Keratinocyte (primary cell): ENCODE measurements at regions not wholly inside any gene's neighbourhood (a gene's known extent, or its start where the extent isn't known, plus 50 kb on each side); places are given as distances from the start of the nearest gene placed in this dataset.

ENCODE experiments used
- DNase-seq: peaks from one replicate; pipeline ENCODE4 v3.0.0-alpha.2; 2011; ENCODE audit warnings: low read depth, missing footprints, low spot score
- FAIRE-seq: peaks from 2 replicates; lab custom pipeline; 2011; peaks lifted over from hg19 to GRCh38; lab: Jason Lieb, UNC
- H2AFZ ChIP-seq: 2 replicates; pipeline ENCODE4 v1.6.0; 2012; ENCODE audit warnings: low read length, control low read depth, inconsistent platforms; ENCODE audit not compliant: control insufficient read depth
- H3K27ac ChIP-seq: 2 replicates; pipeline ENCODE4 v1.5.1; 2011; ENCODE audit warnings: low read length; ENCODE audit not compliant: control insufficient read depth, insufficient read depth
- H3K27me3 ChIP-seq: 3 replicates; pipeline ENCODE4 v1.6.0; 2011; ENCODE audit warnings: low read length; ENCODE audit not compliant: control insufficient read depth, insufficient read depth; ENCODE audit errors: extremely low read depth
- H3K36me3 ChIP-seq, 2 experiments: 2 replicates in 1 of 2; 3 replicates in 1 of 2; pipeline ENCODE4 v1.5.1; 2011; ENCODE audit warnings: low read length in 2 of 2, mild to moderate bottlenecking in 1 of 2; ENCODE audit not compliant: control insufficient read depth in 2 of 2, insufficient read depth in 2 of 2; ENCODE audit errors: extremely low read depth in 1 of 2
- H3K4me1 ChIP-seq: 3 replicates; pipeline ENCODE4 v1.5.1; 2011; ENCODE audit warnings: low read length; ENCODE audit not compliant: control insufficient read depth, insufficient read depth; ENCODE audit errors: extremely low read depth
- H3K4me2 ChIP-seq: 3 replicates; pipeline ENCODE4 v1.6.0; 2011; ENCODE audit warnings: low read depth, low read length; ENCODE audit not compliant: control insufficient read depth, insufficient read depth; ENCODE audit errors: extremely low read depth
- H3K4me3 ChIP-seq, 3 experiments: fragments of 200-600 bp in 1 of 3; sonication (generic) in 1 of 3; 2 replicates in 2 of 3; 3 replicates in 1 of 3; pipeline ENCODE4 v1.5.1; 2011 to 2016; ENCODE audit warnings: low read length in 3 of 3, mild to moderate bottlenecking in 3 of 3, control low read depth in 2 of 3, inconsistent platforms in 1 of 3, low read depth in 1 of 3, mixed read lengths in 1 of 3, mixed run types in 1 of 3, moderate library complexity in 1 of 3; ENCODE audit not compliant: control insufficient read depth in 2 of 3, insufficient read depth in 2 of 3; ENCODE audit errors: extremely low read depth in 1 of 3
- H3K79me2 ChIP-seq: 2 replicates; pipeline ENCODE4 v1.6.0; 2012; ENCODE audit warnings: low read length; ENCODE audit not compliant: control insufficient read depth, insufficient read depth
- H3K9ac ChIP-seq: 3 replicates; pipeline ENCODE4 v1.6.0; 2011; ENCODE audit warnings: low read length; ENCODE audit not compliant: control insufficient read depth, insufficient read depth; ENCODE audit errors: extremely low read depth
- H3K9me1 ChIP-seq: 3 replicates; pipeline ENCODE4 v1.6.0; 2011; ENCODE audit warnings: low read length; ENCODE audit not compliant: control insufficient read depth, insufficient read depth; ENCODE audit errors: extremely low read depth
- H3K9me3 ChIP-seq: 2 replicates; pipeline ENCODE4 v1.5.1; 2012; ENCODE audit warnings: low read depth, low read length; ENCODE audit not compliant: control insufficient read depth
- H4K20me1 ChIP-seq: 3 replicates; pipeline ENCODE4 v1.6.0; 2011; ENCODE audit warnings: low read length; ENCODE audit not compliant: control insufficient read depth, insufficient read depth; ENCODE audit errors: extremely low read depth
- CTCF ChIP-seq, 3 experiments: IDR thresholded peaks in 1 of 3; conservative IDR thresholded peaks in 1 of 3; optimal IDR thresholded peaks in 1 of 3; 2 replicates in 2 of 3; 3 replicates in 1 of 3; pipeline versions ENCODE3 to v1.5.1; 2011; ENCODE audit warnings: low read length in 3 of 3, mild to moderate bottlenecking in 3 of 3, moderate library complexity in 2 of 3, control low read depth in 1 of 3, inconsistent platforms in 1 of 3; ENCODE audit not compliant: insufficient read depth in 2 of 3; ENCODE audit errors: extremely low read depth in 1 of 3
- EZH2 ChIP-seq: IDR thresholded peaks from one replicate; pipeline ENCODE4 v1.6.1; 2012; ENCODE audit warnings: inconsistent platforms, mild to moderate bottlenecking, low read length, moderate library complexity
- dilution Hi-C: fragments of 300-500 bp; cut with MboI; formaldehyde crosslinking; loops from one replicate; pipeline ENCODE4 v1.7.0; 2020; ENCODE audit warnings: low sequenced_read_pairs; ENCODE audit not compliant: extremely low pct_ligation_motif_present

GRCh38 chr2:228675646-228676045, 494.2 kb upstream of the SPHKAP start:
- FAIRE-seq: no peak
- no peaks in the 10 kb centered on the region for H3K79me2 ChIP-seq
- H3K4me1 ChIP-seq: no peaks in the 10 kb centered on the region
- H3K9ac ChIP-seq: no peak overlapping the region
- no peaks in the 10 kb centered on the region for H3K9me3 ChIP-seq
- dilution Hi-C loops: no loop called here
- no peak for DNase-seq
- H3K27me3 ChIP-seq: no peaks in the 10 kb centered on the region
- no peak overlapping the region for H3K4me3 ChIP-seq
- no peak overlapping the region for H3K4me2 ChIP-seq
- H2AFZ ChIP-seq: no peak overlapping the region
- no peaks in the 10 kb centered on the region for H4K20me1 ChIP-seq
- H3K36me3 ChIP-seq: no peaks in the 10 kb centered on the region
- no peaks in the 10 kb centered on the region for H3K9me1 ChIP-seq
- TF ChIP-seq EZH2 (no peak), CTCF (optimal IDR thresholded peaks at IDR 0.05 in 1 of 3, IDR thresholded peaks at IDR 0.05 in 1 of 3, conservative IDR thresholded peaks at IDR 0.05 in 1 of 3; ENCODE audit: extremely low read depth in 1 of 3, insufficient read depth in 2 of 3, low read length in 3 of 3) (no peak)
- H3K27ac ChIP-seq: no peak overlapping the region

- no peak for DNase-seq
- Histone ChIP-seq H3K27ac (no peak overlapping the region), H3K4me2 (no peak overlapping the region)
Measured at GRCh38 chr2:228675091-228675490, 493.6 kb upstream of the SPHKAP start.

More at GRCh38 chr2:228675091-228675490, 493.6 kb upstream of the SPHKAP start:
- no peak for TF ChIP-seq EZH2
- TF ChIP-seq CTCF (optimal IDR thresholded peaks at IDR 0.05 in 1 of 3, IDR thresholded peaks at IDR 0.05 in 1 of 3, conservative IDR thresholded peaks at IDR 0.05 in 1 of 3; ENCODE audit: extremely low read depth in 1 of 3, insufficient read depth in 2 of 3, low read length in 3 of 3): no peak
- Histone ChIP-seq H3K36me3 (no peaks in the 10 kb centered on the region), H3K9me3 (no peaks in the 10 kb centered on the region), H3K9ac (no peak overlapping the region), H3K79me2 (no peaks in the 10 kb centered on the region), H3K9me1 (no peaks in the 10 kb centered on the region), H4K20me1 (no peaks in the 10 kb centered on the region), H3K27me3 (no peaks in the 10 kb centered on the region), H3K4me1 (no peaks in the 10 kb centered on the region), H2AFZ (no peak overlapping the region), H3K4me3 (no peak overlapping the region)
- FAIRE-seq: no peak
- dilution Hi-C loops: no loop called here
